WTC11 (cell line): ENCODE measurements at regions not wholly inside any gene's neighbourhood (a gene's known extent, or its start where the extent isn't known, plus 50 kb on each side); places are given as distances from the start of the nearest gene placed in this dataset.

ENCODE experiments used
- FOXK1 ChIP-seq: sonication (generic); formaldehyde crosslinking; IDR thresholded peaks from 2 replicates; pipeline ENCODE4 v1.8.0; 2022; ENCODE audit warnings: mild to moderate bottlenecking, moderate library complexity, missing genetic modification reagents
- TF ChIP-seq, protein P1 (sequence below): fragments of 250-450 bp; sonication (Bioruptor Pico); IDR thresholded peaks from 2 replicates; pipeline ENCODE4 v2.1.2; 2022; ENCODE audit warnings: mild to moderate bottlenecking, moderate library complexity

DNA sequence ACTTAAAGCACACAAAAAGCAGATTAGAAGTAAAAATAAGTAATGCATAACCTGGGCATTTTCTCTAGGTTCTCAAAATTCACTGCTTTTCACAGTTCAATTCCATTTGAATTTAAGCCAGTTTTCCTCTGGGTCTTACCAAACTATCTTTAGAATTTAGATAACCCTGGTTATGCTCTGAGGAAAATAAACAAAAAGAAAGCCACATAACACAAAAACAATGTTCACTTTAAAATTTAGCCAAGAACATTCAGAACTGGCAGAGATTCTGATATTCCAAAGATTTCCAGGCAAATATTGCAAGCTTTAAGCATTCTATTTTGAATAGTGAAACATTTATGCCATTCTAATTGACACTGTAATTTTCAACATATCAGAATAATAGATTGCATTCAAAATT is 50.7 kb upstream of the PRKG1 start (continued):
- TF ChIP-seq, protein P1, sequence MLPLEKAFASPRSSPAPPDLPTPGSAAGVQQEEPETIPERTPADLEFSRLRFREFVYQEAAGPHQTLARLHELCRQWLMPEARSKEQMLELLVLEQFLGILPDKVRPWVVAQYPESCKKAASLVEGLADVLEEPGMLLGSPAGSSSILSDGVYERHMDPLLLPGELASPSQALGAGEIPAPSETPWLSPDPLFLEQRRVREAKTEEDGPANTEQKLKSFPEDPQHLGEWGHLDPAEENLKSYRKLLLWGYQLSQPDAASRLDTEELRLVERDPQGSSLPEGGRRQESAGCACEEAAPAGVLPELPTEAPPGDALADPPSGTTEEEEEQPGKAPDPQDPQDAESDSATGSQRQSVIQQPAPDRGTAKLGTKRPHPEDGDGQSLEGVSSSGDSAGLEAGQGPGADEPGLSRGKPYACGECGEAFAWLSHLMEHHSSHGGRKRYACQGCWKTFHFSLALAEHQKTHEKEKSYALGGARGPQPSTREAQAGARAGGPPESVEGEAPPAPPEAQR (CRISPR knock-in tag), result no peak
- TF ChIP-seq FOXK1 (CRISPR knock-in tag), result no peak
